ENCODE measurements at regions not wholly inside any gene's neighbourhood (a gene's known extent, or its start where the extent isn't known, plus 50 kb on each side); places are given as distances from the start of the nearest gene placed in this dataset.

DNA sequence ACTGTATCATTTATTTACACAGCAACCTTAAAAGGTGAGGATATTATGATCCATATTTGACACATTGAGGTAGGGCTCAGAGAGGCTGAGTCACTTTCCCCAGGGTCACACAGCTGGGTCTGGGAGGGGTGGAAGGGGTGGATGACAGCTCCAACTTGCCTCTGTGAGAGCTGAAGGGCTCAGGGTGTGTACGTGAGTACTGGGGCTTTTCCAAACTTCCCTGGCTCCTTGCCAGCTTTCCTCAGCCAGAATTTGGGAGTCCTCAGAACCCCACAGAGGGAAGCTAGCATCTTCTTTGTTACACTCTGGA lies 58.3 kb upstream of the SLC6A11 start:
- Mint-ChIP-seq H3K27me3 (ENCODE audit: insufficient read depth, unreplicated experiment) (peaks cover 13% of the 10 kb centered on the region), H3K9me3 (ENCODE audit: unreplicated experiment) (no peaks in the 10 kb centered on the region), H3K36me3 (ENCODE audit: insufficient read depth, unreplicated experiment) (no peaks in the 10 kb centered on the region), H3K4me3 (ENCODE audit: unreplicated experiment) (no peak overlapping the region), H3K27ac (ENCODE audit: low read depth, unreplicated experiment) (no peak overlapping the region), H3K4me1 (ENCODE audit: insufficient read depth, unreplicated experiment) (no peaks in the 10 kb centered on the region)
- ChIA-PET CTCF (interaction anchor here (0.5 to 8.9 kb wide), 35 partner anchors 9 to 1647 kb away, joined by 3 to 138 read pairs (median 4); no protein-coding TSS in a partner anchor), POLR2A (interaction anchor here (0.5 kb wide), 1 partner anchor 20 kb away, joined by 3 read pairs; no protein-coding TSS in a partner anchor)
- DNase-seq (ENCODE audit: unreplicated experiment) = no peak
- BruUV-seq (replicated peaks) = no TSS peak
- intact Hi-C loops (cut with micrococcal nuclease) = loop anchor here (1.0 to 10.0 kb wide), 6 partner anchors 26 to 577 kb away; no protein-coding TSS in a partner anchor
- TF ChIP-seq, protein P1, sequence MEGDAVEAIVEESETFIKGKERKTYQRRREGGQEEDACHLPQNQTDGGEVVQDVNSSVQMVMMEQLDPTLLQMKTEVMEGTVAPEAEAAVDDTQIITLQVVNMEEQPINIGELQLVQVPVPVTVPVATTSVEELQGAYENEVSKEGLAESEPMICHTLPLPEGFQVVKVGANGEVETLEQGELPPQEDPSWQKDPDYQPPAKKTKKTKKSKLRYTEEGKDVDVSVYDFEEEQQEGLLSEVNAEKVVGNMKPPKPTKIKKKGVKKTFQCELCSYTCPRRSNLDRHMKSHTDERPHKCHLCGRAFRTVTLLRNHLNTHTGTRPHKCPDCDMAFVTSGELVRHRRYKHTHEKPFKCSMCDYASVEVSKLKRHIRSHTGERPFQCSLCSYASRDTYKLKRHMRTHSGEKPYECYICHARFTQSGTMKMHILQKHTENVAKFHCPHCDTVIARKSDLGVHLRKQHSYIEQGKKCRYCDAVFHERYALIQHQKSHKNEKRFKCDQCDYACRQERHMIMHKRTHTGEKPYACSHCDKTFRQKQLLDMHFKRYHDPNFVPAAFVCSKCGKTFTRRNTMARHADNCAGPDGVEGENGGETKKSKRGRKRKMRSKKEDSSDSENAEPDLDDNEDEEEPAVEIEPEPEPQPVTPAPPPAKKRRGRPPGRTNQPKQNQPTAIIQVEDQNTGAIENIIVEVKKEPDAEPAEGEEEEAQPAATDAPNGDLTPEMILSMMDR (IDR thresholded peaks at IDR 0.05; ENCODE audit: unreplicated experiment) = no peak

DNA sequence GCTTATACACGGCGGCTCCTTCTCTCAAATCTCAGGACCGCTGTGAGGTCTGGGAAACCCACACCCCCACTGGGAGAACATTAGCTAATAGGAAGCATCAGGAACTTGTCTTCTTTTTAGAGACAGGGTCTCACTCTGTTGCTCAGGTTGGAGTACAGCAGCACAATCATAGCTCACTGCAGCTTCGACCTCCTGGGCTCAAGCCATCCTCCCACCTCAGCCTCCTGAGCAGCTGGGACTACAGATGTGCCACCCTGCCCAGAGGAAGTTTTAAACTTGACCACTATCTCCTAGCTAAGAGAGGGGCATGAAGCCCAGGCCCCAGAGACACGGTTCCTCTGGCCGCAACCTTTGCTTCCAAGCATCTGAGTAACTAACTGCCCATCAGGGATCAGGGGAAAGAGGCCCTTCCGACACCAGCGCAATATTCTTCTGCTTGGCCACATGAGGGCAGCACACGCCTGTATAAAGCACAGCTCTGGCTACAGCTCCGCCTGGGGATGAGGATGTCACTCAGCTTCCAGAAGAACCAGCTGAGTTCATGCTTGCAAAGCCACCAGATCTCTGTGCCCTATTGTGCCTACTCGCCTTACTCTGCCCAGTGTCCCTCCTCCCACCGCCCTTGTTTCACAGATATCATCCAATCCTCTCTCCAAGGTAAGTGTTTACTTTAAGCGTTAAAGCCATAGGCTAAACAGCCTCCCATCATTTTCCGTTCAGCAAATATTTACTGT lies 57.6 kb upstream of the SLC6A11 start:
- intact Hi-C loops (cut with micrococcal nuclease) = loop anchor here (1.0 to 10.0 kb wide), 6 partner anchors 25 to 576 kb away; no protein-coding TSS in a partner anchor
- POLR2A ChIA-PET = interaction anchor here (0.5 kb wide), 1 partner anchor 124 kb away, joined by 3 read pairs; no protein-coding TSS in a partner anchor
- peaks cover 13% of the 10 kb centered on the region for H3K27me3 Mint-ChIP-seq (ENCODE audit: insufficient read depth, unreplicated experiment)
- no peak overlapping the region for H3K27ac Mint-ChIP-seq (ENCODE audit: low read depth, unreplicated experiment)
- no TSS peak for BruUV-seq (replicated peaks)
- H3K36me3 Mint-ChIP-seq (ENCODE audit: insufficient read depth, unreplicated experiment) = no peaks in the 10 kb centered on the region
- peak; percentile 65 for DNase-seq (ENCODE audit: unreplicated experiment)
- CTCF ChIA-PET = interaction anchor here (0.5 to 8.9 kb wide), 40 partner anchors 10 to 1646 kb away, joined by 3 to 138 read pairs (median 4); no protein-coding TSS in a partner anchor
- TF ChIP-seq, protein P1 (IDR thresholded peaks at IDR 0.05; ENCODE audit: unreplicated experiment) = peak; percentile 85
- H3K4me1 Mint-ChIP-seq (ENCODE audit: insufficient read depth, unreplicated experiment) = no peaks in the 10 kb centered on the region
- H3K9me3 Mint-ChIP-seq (ENCODE audit: unreplicated experiment) = no peaks in the 10 kb centered on the region
- H3K4me3 Mint-ChIP-seq (ENCODE audit: unreplicated experiment) = no peak overlapping the region

DNA sequence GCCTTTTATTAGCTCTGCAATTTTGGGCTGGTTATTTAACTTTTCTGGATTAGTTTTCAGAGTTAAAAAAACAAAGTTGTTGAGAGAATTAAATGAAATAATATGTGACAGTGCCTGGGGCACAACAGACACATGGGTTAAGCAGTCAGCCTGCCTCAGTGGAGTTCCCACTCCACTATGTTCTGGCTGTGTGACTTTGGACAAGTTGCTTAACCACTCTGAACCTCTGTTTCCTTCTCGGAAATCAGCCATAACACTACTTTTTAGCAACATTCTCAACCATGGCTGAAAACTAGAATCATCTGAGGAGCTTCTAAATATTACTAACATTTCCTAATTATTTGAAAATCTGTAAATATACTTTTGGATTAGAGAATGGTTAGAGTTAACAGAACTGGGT lies 56.5 kb upstream of the SLC6A11 start:
- DNase-seq (ENCODE audit: unreplicated experiment) = no peak
- TF ChIP-seq, protein P1 (IDR thresholded peaks at IDR 0.05; ENCODE audit: unreplicated experiment) = no peak
- Mint-ChIP-seq H3K27me3 (ENCODE audit: insufficient read depth, unreplicated experiment) (peaks cover 13% of the 10 kb centered on the region), H3K9me3 (ENCODE audit: unreplicated experiment) (no peaks in the 10 kb centered on the region), H3K4me1 (ENCODE audit: insufficient read depth, unreplicated experiment) (no peaks in the 10 kb centered on the region), H3K27ac (ENCODE audit: low read depth, unreplicated experiment) (no peak overlapping the region), H3K36me3 (ENCODE audit: insufficient read depth, unreplicated experiment) (no peaks in the 10 kb centered on the region), H3K4me3 (ENCODE audit: unreplicated experiment) (no peak overlapping the region)
- ChIA-PET CTCF (interaction anchor here (0.7 to 8.9 kb wide), 18 partner anchors 9 to 1049 kb away, joined by 3 to 138 read pairs (median 6); no protein-coding TSS in a partner anchor), POLR2A (no interaction called here)
- no TSS peak for BruUV-seq (replicated peaks)
- intact Hi-C loops (cut with micrococcal nuclease) = loop anchor here (2.0 to 10.0 kb wide), 2 partner anchors 183 to 575 kb away; no protein-coding TSS in a partner anchor

DNA sequence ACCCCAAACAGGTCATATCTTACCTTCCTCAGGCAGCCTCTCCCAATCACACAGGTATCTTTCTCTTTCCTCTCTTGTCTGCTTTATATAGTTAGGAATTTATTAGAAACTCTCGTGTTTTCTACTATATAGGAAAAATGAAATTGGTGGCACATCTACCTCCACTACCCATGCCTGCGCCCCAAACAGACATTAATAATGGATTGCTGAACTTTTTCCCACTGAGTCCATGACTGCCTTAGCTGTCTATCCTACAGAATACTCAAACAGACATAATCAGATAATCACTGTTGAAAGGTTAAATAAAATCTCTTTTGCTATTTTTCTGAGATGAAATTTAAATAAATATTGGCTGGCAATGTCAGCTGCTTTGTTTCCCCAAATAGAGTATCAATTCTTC lies 55.8 kb upstream of the SLC6A11 start:
- TF ChIP-seq, protein P1 (IDR thresholded peaks at IDR 0.05; ENCODE audit: unreplicated experiment) = no peak
- no peak overlapping the region for H3K4me3 Mint-ChIP-seq (ENCODE audit: unreplicated experiment)
- no TSS peak for BruUV-seq (replicated peaks)
- ChIA-PET POLR2A (no interaction called here), CTCF (interaction anchor here (0.8 to 8.9 kb wide), 12 partner anchors 8 to 396 kb away, joined by 3 to 138 read pairs (median 5); no protein-coding TSS in a partner anchor)
- no peaks in the 10 kb centered on the region for H3K4me1 Mint-ChIP-seq (ENCODE audit: insufficient read depth, unreplicated experiment)
- DNase-seq (ENCODE audit: unreplicated experiment) = no peak
- H3K9me3 Mint-ChIP-seq (ENCODE audit: unreplicated experiment) = no peaks in the 10 kb centered on the region
- intact Hi-C loops (cut with micrococcal nuclease) = no loop called here
- H3K36me3 Mint-ChIP-seq (ENCODE audit: insufficient read depth, unreplicated experiment) = no peaks in the 10 kb centered on the region
- no peak overlapping the region for H3K27ac Mint-ChIP-seq (ENCODE audit: low read depth, unreplicated experiment)
- H3K27me3 Mint-ChIP-seq (ENCODE audit: insufficient read depth, unreplicated experiment) = peaks cover 13% of the 10 kb centered on the region

Measured in MCF 10A (cell line).